ENCODE measurements at regions not wholly inside any gene's neighbourhood (a gene's known extent, or its start where the extent isn't known, plus 50 kb on each side); places are given as distances from the start of the nearest gene placed in this dataset.

DNA sequence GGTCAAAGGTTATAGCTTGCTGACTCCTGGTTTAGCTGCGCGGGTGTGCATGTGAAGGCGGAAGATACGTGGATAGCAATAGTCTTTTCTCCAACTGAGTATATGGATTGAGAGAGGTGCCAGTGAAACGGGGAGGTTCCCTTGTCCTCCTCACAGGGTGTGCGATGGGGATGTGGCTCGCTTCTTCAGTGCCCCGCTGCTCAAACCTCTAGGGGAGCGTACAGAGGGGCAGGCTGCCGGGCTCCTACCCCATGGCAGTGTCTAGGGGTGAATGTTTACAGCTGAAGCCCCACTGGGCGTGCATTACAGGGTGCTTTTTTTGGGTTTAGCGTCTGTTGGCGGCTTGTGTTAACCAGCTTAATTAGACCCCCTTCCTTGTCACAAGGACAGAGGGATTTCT is 438.5 kb downstream of the CCSER2 start:
- no peaks in the 10 kb centered on the region for H3K4me1 Mint-ChIP-seq
- TF ChIP-seq, protein P1, sequence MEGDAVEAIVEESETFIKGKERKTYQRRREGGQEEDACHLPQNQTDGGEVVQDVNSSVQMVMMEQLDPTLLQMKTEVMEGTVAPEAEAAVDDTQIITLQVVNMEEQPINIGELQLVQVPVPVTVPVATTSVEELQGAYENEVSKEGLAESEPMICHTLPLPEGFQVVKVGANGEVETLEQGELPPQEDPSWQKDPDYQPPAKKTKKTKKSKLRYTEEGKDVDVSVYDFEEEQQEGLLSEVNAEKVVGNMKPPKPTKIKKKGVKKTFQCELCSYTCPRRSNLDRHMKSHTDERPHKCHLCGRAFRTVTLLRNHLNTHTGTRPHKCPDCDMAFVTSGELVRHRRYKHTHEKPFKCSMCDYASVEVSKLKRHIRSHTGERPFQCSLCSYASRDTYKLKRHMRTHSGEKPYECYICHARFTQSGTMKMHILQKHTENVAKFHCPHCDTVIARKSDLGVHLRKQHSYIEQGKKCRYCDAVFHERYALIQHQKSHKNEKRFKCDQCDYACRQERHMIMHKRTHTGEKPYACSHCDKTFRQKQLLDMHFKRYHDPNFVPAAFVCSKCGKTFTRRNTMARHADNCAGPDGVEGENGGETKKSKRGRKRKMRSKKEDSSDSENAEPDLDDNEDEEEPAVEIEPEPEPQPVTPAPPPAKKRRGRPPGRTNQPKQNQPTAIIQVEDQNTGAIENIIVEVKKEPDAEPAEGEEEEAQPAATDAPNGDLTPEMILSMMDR (IDR thresholded peaks at IDR 0.05) = no peak
- no peaks in the 10 kb centered on the region for H3K9me3 ChIP-seq (replicated peaks in 1 of 2; ENCODE audit: control insufficient read depth in 1 of 2, insufficient read depth in 1 of 2, low read length in 2 of 2)
- H3K27me3 Mint-ChIP-seq (ENCODE audit: low read depth in 3 of 3) = peaks cover 0 to 3% (median 1%) of the 10 kb centered on the region in 3 donors
- intact Hi-C loops (cut with micrococcal nuclease) = no loop called here
- no peaks in the 10 kb centered on the region for H4K20me1 ChIP-seq (ENCODE audit: insufficient read depth, low read length)
- no peaks in the 10 kb centered on the region for H3K27me3 ChIP-seq (ENCODE audit: control insufficient read depth in 2 of 2, insufficient read depth in 2 of 2, low read length in 2 of 2)
- H3K27ac ChIP-seq (ENCODE audit: low read depth in 1 of 2, low read length in 2 of 2) = no peak overlapping the region
- no peaks in the 10 kb centered on the region for H3K4me1 ChIP-seq (ENCODE audit: control insufficient read depth in 1 of 2, insufficient read depth in 2 of 2, low read length in 2 of 2)
- H3K36me3 Mint-ChIP-seq = no peaks in the 10 kb centered on the region
- no peak overlapping the region for H3K9ac ChIP-seq (ENCODE audit: insufficient read depth, low read length, poor library complexity, severe bottlenecking)
- WGBS (ENCODE audit: insufficient coverage) = 93% methylated on average over 11 of the region's 13 CpGs
- no peak for DNase-seq
- no peaks in the 10 kb centered on the region for H3K79me2 ChIP-seq (ENCODE audit: insufficient read depth, low read length)
- H3K36me3 ChIP-seq (replicated peaks in 1 of 2; ENCODE audit: control insufficient read depth in 1 of 2, insufficient read depth in 2 of 2, low read length in 2 of 2) = no peaks in the 10 kb centered on the region
- no peak overlapping the region for H2AFZ ChIP-seq (ENCODE audit: insufficient read depth, low read depth, low read length, poor library complexity, severe bottlenecking)
- H3K4me3 ChIP-seq (replicated peaks in 1 of 3; ENCODE audit: low read depth in 2 of 3, low read length in 3 of 3) = no peak overlapping the region
- no peak overlapping the region for H3K27ac Mint-ChIP-seq
- no peak overlapping the region for H3K4me2 ChIP-seq (replicated peaks; ENCODE audit: extremely low read depth, low read length, poor library complexity, severe bottlenecking)
- H3K9me3 Mint-ChIP-seq = peaks cover 0 to 6% (median 3%) of the 10 kb centered on the region in 7 donors
- no peak overlapping the region for H3K4me3 Mint-ChIP-seq

DNA sequence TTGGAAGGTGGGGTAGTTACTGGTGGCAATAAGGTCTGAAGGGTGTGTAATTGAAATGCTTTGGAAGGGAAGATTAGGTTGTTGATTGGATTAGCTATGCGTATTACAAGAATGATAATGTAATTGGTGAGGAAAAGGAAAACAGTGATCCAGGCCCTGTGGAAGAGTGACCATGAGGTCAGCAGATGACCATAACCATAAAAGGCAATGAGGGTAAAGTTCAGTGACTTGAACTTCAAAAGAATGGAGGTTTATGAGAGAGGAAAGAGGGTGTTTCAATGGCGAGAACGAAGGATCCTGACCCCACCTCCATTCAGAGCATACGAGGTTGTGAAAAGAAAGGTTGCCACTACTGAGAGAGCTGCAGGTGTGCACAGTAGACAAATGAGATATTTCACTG is 439.7 kb downstream of the CCSER2 start:
- no peak overlapping the region for H3K9ac ChIP-seq (ENCODE audit: insufficient read depth, low read length, poor library complexity, severe bottlenecking)

More for the DNA sequence above, 439.7 kb downstream of the CCSER2 start:
- Mint-ChIP-seq H3K27me3 (ENCODE audit: low read depth in 3 of 3) (peaks cover 1 to 3% (median 2%) of the 10 kb centered on the region in 3 donors), H3K27ac (no peak overlapping the region), H3K4me3 (no peak overlapping the region), H3K36me3 (no peaks in the 10 kb centered on the region), H3K9me3 (peaks cover 0 to 6% (median 2%) of the 10 kb centered on the region in 7 donors), H3K4me1 (no peaks in the 10 kb centered on the region)
- Histone ChIP-seq H3K4me1 (ENCODE audit: control insufficient read depth in 1 of 2, insufficient read depth in 2 of 2, low read length in 2 of 2) (no peaks in the 10 kb centered on the region), H3K36me3 (replicated peaks in 1 of 2; ENCODE audit: control insufficient read depth in 1 of 2, insufficient read depth in 2 of 2, low read length in 2 of 2) (no peaks in the 10 kb centered on the region), H3K4me2 (replicated peaks; ENCODE audit: extremely low read depth, low read length, poor library complexity, severe bottlenecking) (no peak overlapping the region), H3K9me3 (replicated peaks in 1 of 2; ENCODE audit: control insufficient read depth in 1 of 2, insufficient read depth in 1 of 2, low read length in 2 of 2) (no peaks in the 10 kb centered on the region), H4K20me1 (ENCODE audit: insufficient read depth, low read length) (no peaks in the 10 kb centered on the region), H3K27ac (ENCODE audit: low read depth in 1 of 2, low read length in 2 of 2) (no peak overlapping the region), H3K79me2 (ENCODE audit: insufficient read depth, low read length) (no peaks in the 10 kb centered on the region), H2AFZ (ENCODE audit: insufficient read depth, low read depth, low read length, poor library complexity, severe bottlenecking) (no peak overlapping the region), H3K27me3 (ENCODE audit: control insufficient read depth in 2 of 2, insufficient read depth in 2 of 2, low read length in 2 of 2) (no peaks in the 10 kb centered on the region), H3K4me3 (replicated peaks in 1 of 3; ENCODE audit: low read depth in 2 of 3, low read length in 3 of 3) (no peak overlapping the region)
- no peak for DNase-seq
- 100% methylated on average over 1 of the region's 4 CpGs for WGBS (ENCODE audit: insufficient coverage)
- intact Hi-C loops (cut with micrococcal nuclease) = no loop called here
- TF ChIP-seq, protein P1 (IDR thresholded peaks at IDR 0.05) = no peak
